ENCODE measurements at regions not wholly inside any gene's neighbourhood (a gene's known extent, or its start where the extent isn't known, plus 50 kb on each side); places are given as distances from the start of the nearest gene placed in this dataset.

DNA sequence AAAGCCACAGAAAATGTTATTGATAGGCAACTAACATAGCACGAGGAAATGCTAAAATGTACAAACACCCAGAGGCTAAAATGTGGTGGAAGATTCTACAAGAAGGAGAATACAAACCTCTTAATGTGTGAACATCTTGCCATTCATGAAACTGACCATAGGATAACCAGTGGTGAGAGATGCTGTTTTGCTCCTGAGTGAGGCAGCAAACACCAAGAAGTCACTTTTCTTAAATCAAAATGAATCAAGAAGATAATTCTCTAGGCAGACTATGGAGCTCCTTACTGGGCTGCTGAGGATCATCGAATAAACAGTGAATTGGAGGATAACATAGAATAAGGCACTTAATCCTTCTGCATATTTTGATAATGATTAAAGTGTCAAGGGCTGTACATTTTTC lies 375.4 kb upstream of the SLITRK6 start:
- no peak for TF ChIP-seq RAD21 (IDR thresholded peaks at IDR 0.05; ENCODE audit: low read depth)
- no peak for TF ChIP-seq MAX (IDR thresholded peaks at IDR 0.05)
- TF ChIP-seq, protein P1, sequence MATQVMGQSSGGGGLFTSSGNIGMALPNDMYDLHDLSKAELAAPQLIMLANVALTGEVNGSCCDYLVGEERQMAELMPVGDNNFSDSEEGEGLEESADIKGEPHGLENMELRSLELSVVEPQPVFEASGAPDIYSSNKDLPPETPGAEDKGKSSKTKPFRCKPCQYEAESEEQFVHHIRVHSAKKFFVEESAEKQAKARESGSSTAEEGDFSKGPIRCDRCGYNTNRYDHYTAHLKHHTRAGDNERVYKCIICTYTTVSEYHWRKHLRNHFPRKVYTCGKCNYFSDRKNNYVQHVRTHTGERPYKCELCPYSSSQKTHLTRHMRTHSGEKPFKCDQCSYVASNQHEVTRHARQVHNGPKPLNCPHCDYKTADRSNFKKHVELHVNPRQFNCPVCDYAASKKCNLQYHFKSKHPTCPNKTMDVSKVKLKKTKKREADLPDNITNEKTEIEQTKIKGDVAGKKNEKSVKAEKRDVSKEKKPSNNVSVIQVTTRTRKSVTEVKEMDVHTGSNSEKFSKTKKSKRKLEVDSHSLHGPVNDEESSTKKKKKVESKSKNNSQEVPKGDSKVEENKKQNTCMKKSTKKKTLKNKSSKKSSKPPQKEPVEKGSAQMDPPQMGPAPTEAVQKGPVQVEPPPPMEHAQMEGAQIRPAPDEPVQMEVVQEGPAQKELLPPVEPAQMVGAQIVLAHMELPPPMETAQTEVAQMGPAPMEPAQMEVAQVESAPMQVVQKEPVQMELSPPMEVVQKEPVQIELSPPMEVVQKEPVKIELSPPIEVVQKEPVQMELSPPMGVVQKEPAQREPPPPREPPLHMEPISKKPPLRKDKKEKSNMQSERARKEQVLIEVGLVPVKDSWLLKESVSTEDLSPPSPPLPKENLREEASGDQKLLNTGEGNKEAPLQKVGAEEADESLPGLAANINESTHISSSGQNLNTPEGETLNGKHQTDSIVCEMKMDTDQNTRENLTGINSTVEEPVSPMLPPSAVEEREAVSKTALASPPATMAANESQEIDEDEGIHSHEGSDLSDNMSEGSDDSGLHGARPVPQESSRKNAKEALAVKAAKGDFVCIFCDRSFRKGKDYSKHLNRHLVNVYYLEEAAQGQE (IDR thresholded peaks at IDR 0.05; ENCODE audit: low read depth) = no peak
- TF ChIP-seq, protein P2, sequence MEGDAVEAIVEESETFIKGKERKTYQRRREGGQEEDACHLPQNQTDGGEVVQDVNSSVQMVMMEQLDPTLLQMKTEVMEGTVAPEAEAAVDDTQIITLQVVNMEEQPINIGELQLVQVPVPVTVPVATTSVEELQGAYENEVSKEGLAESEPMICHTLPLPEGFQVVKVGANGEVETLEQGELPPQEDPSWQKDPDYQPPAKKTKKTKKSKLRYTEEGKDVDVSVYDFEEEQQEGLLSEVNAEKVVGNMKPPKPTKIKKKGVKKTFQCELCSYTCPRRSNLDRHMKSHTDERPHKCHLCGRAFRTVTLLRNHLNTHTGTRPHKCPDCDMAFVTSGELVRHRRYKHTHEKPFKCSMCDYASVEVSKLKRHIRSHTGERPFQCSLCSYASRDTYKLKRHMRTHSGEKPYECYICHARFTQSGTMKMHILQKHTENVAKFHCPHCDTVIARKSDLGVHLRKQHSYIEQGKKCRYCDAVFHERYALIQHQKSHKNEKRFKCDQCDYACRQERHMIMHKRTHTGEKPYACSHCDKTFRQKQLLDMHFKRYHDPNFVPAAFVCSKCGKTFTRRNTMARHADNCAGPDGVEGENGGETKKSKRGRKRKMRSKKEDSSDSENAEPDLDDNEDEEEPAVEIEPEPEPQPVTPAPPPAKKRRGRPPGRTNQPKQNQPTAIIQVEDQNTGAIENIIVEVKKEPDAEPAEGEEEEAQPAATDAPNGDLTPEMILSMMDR (IDR thresholded peaks at IDR 0.05 in 2 of 3, conservative IDR thresholded peaks at IDR 0.05 in 1 of 3; ENCODE audit: borderline replicate concordance in 1 of 3, insufficient read depth in 1 of 3, low read depth in 2 of 3, low read length in 2 of 3) = no peak
- TF ChIP-seq EGR1 (IDR thresholded peaks at IDR 0.05; ENCODE audit: low read depth) = no peak
- no peak for TF ChIP-seq SRF (IDR thresholded peaks at IDR 0.05; ENCODE audit: low read depth)

Measured in HCT116 (cell line).